GM19025 (cell line): ENCODE measurements at regions not wholly inside any gene's neighbourhood (a gene's known extent, or its start where the extent isn't known, plus 50 kb on each side); places are given as distances from the start of the nearest gene placed in this dataset.

Source experiments
- ATAC-seq: cut with Tn5 transposase; IDR thresholded peaks from one replicate; pipeline ENCODE4 v1.9.1; 2021; ENCODE audit warnings: mild to moderate bottlenecking, low read depth, moderate library complexity; ENCODE audit not compliant: unreplicated experiment

GRCh38 chr1:191284175-191284574, 806.5 kb upstream of the BRINP3 start:
- no peak for ATAC-seq

GRCh38 chr1:191290441-191290840, 812.8 kb upstream of the BRINP3 start:
- ATAC-seq: no peak

- no peak for ATAC-seq
These were observed 827.7 kb upstream of the BRINP3 start for GRCh38 chr1:191305370-191305769.

GRCh38 chr1:191306916-191307315, 829.3 kb upstream of the BRINP3 start:
- no peak for ATAC-seq

GRCh38 chr1:191320062-191320461, 838.2 kb upstream of the RGS18 start:
- no peak for ATAC-seq

GRCh38 chr1:191327868-191328267, 830.4 kb upstream of the RGS18 start:
- ATAC-seq: no peak

- ATAC-seq: no peak
These were observed 814.4 kb upstream of the RGS18 start for GRCh38 chr1:191343816-191344215.

- no peak for ATAC-seq
These were observed 811.9 kb upstream of the RGS18 start for GRCh38 chr1:191346381-191346780.

GRCh38 chr1:191348328-191348727, 809.9 kb upstream of the RGS18 start:
- ATAC-seq: no peak

GRCh38 chr1:191350938-191351337, 807.3 kb upstream of the RGS18 start:
- ATAC-seq: no peak

GRCh38 chr1:191358724-191359123, 799.5 kb upstream of the RGS18 start:
- no peak for ATAC-seq

- no peak for ATAC-seq
These were observed 791.6 kb upstream of the RGS18 start for GRCh38 chr1:191366686-191367085.

- no peak for ATAC-seq
These were observed 789.2 kb upstream of the RGS18 start for GRCh38 chr1:191368891-191369654.

- ATAC-seq: no peak
These were observed 786.6 kb upstream of the RGS18 start for GRCh38 chr1:191371626-191372025.

GRCh38 chr1:191388283-191388682, 770.0 kb upstream of the RGS18 start:
- no peak for ATAC-seq

GRCh38 chr1:191396622-191397021, 761.6 kb upstream of the RGS18 start:
- no peak for ATAC-seq

- no peak for ATAC-seq
These were observed 759.7 kb upstream of the RGS18 start for GRCh38 chr1:191398551-191398950.

GRCh38 chr1:191405417-191405816, 752.8 kb upstream of the RGS18 start:
- no peak for ATAC-seq

- no peak for ATAC-seq
These were observed 743.2 kb upstream of the RGS18 start for GRCh38 chr1:191414981-191415640.

- ATAC-seq: no peak
These were observed 738.4 kb upstream of the RGS18 start for GRCh38 chr1:191419842-191420241.

- no peak for ATAC-seq
These were observed 730.7 kb upstream of the RGS18 start for GRCh38 chr1:191427593-191427992.

GRCh38 chr1:191432817-191433216, 725.4 kb upstream of the RGS18 start:
- no peak for ATAC-seq
